ENCODE measurements at regions not wholly inside any gene's neighbourhood (a gene's known extent, or its start where the extent isn't known, plus 50 kb on each side); places are given as distances from the start of the nearest gene placed in this dataset.

DNA sequence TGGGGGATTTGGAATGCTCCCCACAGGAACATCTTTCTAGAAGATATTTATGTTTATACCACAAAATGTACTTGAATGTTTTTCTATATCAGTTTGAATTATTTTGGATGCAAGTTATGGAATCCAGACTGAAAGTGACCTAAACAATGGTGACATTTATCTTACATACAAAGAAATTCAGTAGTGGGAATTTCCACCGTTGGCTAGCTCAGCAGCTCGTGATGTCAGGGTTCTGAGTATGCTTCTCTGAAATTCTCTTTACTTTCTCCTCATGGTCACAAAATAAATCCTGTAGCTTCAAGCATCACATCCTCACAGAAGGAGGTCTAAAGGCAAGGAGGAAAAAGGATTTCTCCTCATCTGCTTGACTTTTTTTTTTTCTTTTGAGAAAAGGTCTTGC, 105.3 kb downstream of the AKAIN1 start:
- TF ChIP-seq, protein P1, sequence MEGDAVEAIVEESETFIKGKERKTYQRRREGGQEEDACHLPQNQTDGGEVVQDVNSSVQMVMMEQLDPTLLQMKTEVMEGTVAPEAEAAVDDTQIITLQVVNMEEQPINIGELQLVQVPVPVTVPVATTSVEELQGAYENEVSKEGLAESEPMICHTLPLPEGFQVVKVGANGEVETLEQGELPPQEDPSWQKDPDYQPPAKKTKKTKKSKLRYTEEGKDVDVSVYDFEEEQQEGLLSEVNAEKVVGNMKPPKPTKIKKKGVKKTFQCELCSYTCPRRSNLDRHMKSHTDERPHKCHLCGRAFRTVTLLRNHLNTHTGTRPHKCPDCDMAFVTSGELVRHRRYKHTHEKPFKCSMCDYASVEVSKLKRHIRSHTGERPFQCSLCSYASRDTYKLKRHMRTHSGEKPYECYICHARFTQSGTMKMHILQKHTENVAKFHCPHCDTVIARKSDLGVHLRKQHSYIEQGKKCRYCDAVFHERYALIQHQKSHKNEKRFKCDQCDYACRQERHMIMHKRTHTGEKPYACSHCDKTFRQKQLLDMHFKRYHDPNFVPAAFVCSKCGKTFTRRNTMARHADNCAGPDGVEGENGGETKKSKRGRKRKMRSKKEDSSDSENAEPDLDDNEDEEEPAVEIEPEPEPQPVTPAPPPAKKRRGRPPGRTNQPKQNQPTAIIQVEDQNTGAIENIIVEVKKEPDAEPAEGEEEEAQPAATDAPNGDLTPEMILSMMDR (IDR thresholded peaks at IDR 0.05; ENCODE audit: low read depth, low read length): no peak
- DNase-seq (ENCODE audit: extremely low read depth, low read depth): no peak

DNA sequence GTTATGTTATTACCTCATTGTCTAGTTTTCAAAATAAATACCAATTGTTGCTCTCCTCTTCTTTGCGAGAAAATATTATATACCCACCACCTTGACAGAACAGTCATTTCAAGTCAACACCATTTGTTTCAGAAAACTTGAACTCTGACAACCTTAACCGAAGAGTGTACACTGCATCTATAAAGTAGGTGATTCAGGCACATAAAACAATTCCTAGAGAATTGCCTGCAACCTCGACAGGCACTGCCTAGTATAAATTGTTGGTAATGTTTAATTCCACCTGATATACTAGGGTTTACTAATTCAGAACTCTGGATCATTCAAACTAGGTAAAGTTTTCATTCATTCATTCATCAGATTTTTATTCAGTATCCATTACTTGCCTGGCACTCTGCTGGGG, 121.8 kb downstream of the AKAIN1 start:
- no peak for DNase-seq (ENCODE audit: extremely low read depth, low read depth)
- TF ChIP-seq, protein P1 (IDR thresholded peaks at IDR 0.05; ENCODE audit: low read depth, low read length): no peak

DNA sequence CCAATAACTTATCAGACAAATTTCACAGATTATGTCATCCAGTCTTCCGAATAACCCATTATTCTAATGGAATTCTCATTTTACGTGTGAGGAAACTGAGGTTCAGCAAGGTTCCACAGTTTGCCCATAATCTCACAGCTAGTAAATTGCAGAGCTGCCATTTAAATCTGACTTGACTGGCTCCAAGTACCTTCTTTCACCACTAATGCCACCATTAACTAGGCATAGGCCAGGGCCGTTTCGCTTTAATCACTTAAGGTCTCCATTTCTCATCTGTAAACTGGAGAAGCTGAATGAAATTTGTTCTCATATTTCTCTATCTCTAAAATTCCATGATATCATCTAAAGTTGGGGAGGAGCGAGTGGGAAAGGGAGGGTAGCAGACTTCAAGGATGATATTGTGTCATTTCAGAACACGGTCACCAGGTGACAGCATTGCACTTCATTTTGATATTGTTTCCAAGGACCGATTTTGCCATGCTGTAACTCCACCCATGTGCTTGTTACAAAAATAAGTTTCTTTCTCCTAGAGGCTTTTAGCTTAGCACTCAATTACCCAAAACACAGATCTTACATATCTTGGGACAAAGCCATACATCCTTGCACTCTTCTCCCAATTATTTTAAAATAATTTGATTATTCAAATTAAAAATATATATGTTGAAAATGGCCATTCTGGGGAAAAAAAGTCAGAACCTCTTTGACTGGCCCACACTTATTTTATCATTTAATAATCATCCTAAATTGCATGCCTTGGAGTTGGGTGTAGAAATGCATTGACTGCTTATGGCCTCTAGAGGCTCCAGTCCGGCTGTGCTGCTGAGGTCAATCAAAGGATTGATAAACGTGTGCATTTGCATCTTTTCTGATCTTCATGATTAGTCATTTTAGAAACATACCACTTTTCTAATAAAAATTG, 123.8 kb downstream of the AKAIN1 start:
- TF ChIP-seq, protein P1 (IDR thresholded peaks at IDR 0.05; ENCODE audit: low read depth, low read length): peak; percentile 22
- no peak for DNase-seq (ENCODE audit: extremely low read depth, low read depth)

DNA sequence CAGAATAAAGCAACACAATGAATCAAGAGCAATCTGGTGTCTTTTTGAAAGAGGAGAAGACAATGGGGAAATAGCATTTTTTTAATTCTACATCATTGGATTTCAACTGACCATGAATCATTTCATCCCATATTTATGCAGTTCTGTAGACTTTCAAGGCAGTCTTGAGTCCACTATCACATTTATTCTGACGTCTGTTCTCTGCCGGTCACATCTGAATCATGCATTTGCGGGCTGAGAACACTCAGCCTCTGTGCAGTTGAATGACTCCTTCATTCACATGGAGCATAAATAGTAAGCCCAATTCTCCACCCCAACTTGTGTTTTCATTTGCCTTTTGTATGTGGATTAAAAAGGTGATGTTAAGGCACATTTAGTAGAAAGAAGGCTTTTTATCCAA, 128.2 kb downstream of the AKAIN1 start:
- TF ChIP-seq, protein P1 (IDR thresholded peaks at IDR 0.05; ENCODE audit: low read depth, low read length): no peak
- DNase-seq (ENCODE audit: extremely low read depth, low read depth): no peak

- DNase-seq (ENCODE audit: extremely low read depth, low read depth): no peak
- TF ChIP-seq, protein P1 (IDR thresholded peaks at IDR 0.05; ENCODE audit: low read depth, low read length): peak; percentile 2; the same call in 1 of the 2 replicates
Observed at GRCh38 chr18:5066380-5066977, 130.6 kb downstream of the AKAIN1 start.

DNA sequence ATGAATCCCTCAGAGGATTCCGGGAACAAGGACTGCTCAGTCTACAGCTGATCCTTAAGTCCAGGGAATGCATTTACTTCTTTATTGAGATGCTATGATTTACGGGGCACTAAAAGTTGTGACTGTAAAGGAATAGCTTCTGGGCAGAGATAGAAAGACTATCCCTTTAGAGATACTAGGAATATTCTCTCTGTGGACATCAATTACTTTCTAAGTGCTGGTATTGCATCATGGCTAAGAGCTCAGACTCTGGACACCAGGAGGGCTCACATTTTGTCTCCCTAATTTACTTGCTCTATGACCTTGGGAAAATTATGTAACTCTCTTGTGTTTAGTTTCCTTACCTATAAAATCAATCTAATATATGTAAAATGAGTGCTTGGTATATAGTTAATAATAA, 131.4 kb downstream of the AKAIN1 start:
- no peak for DNase-seq (ENCODE audit: extremely low read depth, low read depth)
- TF ChIP-seq, protein P1 (IDR thresholded peaks at IDR 0.05; ENCODE audit: low read depth, low read length): no peak

DNA sequence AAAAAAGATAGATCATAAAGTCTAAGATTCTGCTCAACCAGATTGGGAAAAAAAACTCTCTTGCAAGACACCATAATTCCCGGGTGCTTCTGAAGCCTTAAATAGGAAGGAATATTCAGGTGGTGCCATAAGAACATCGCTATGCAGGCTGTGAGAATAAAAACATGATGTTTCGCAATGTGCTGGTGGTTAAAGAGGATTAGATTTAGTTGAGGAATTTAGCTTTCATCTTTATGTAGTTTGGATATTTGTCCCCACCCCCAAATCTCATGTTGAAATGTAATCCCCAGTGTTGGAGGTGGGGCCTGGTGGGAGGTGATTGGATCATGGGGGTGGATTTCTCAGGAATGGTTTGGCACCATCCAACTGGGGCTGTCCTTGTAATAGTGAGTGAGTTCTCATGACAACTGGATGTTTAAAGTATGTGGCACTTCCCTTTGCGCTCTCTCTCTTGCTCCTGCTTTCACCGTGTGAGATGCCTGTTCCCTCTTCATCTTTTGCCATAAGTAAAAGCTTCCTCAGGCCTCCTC, 132.2 kb downstream of the AKAIN1 start:
- TF ChIP-seq, protein P1 (IDR thresholded peaks at IDR 0.05; ENCODE audit: low read depth, low read length): no peak
- no peak for DNase-seq (ENCODE audit: extremely low read depth, low read depth)

Data from AG09319 (cell line).